GM23248 (cell line): ENCODE measurements at regions not wholly inside any gene's neighbourhood (a gene's known extent, or its start where the extent isn't known, plus 50 kb on each side); places are given as distances from the start of the nearest gene placed in this dataset.
A peak's percentile ranks its signal among the peaks of the same experiment; 100 is the strongest.
"Not testable (repeated sequence)": the region's sequence is repeated elsewhere in the genome, so short reads cannot be mapped to it uniquely, and the experiment has no call there.

Source experiments
- DNase-seq: peaks from one replicate; pipeline ENCODE4 v3.0.0-alpha.2; 2015
- H2AFZ ChIP-seq: fragments of 200-600 bp; sonication (generic); 2 replicates; pipeline ENCODE4 v1.6.1; 2016; ENCODE audit warnings: antibody characterized with exemption
- H3F3A ChIP-seq: fragments of 200-600 bp; sonication (generic); 2 replicates; pipeline ENCODE4 v1.6.1; 2016; ENCODE audit warnings: mild to moderate bottlenecking, antibody characterized with exemption, mixed run types; ENCODE audit not compliant: insufficient read depth
- H3K27ac ChIP-seq: fragments of 200-600 bp; sonication (generic); 2 replicates; pipeline ENCODE4 v1.5.1; 2016; ENCODE audit warnings: mild to moderate bottlenecking
- H3K27me3 ChIP-seq: fragments of 200-600 bp; sonication (generic); replicated peaks from 2 replicates; pipeline ENCODE4 v1.6.1; 2016; ENCODE audit warnings: mild to moderate bottlenecking; ENCODE audit not compliant: insufficient read depth
- H3K36me3 ChIP-seq: fragments of 200-600 bp; sonication (generic); 2 replicates; pipeline ENCODE4 v1.6.1; 2016; ENCODE audit warnings: low read depth, mild to moderate bottlenecking
- H3K4me1 ChIP-seq: fragments of 200-600 bp; sonication (generic); 2 replicates; pipeline ENCODE4 v1.6.1; 2016; ENCODE audit warnings: mild to moderate bottlenecking; ENCODE audit not compliant: insufficient read depth
- H3K4me2 ChIP-seq: fragments of 200-600 bp; sonication (generic); one replicate; pipeline ENCODE4 v1.6.1; 2016; ENCODE audit warnings: mild to moderate bottlenecking; ENCODE audit not compliant: unreplicated experiment
- H3K4me3 ChIP-seq: fragments of 200-600 bp; sonication (generic); 2 replicates; pipeline ENCODE4 v1.5.1; 2016; ENCODE audit warnings: mild to moderate bottlenecking
- H3K79me2 ChIP-seq: fragments of 200-600 bp; sonication (generic); 2 replicates; pipeline ENCODE4 v1.6.1; 2016; ENCODE audit warnings: mild to moderate bottlenecking; ENCODE audit not compliant: insufficient read depth
- H3K9ac ChIP-seq: fragments of 200-600 bp; sonication (generic); 2 replicates; pipeline ENCODE4 v1.6.1; 2016; ENCODE audit warnings: mild to moderate bottlenecking
- H3K9me2 ChIP-seq: fragments of 200-600 bp; sonication (generic); 2 replicates; pipeline ENCODE4 v1.6.1; 2016; ENCODE audit warnings: mixed run types, mild to moderate bottlenecking, moderate library complexity; ENCODE audit not compliant: insufficient read depth
- H3K9me3 ChIP-seq: fragments of 200-600 bp; sonication (generic); one replicate; pipeline ENCODE4 v1.6.1; 2017; ENCODE audit warnings: low read depth
- H4K20me1 ChIP-seq: fragments of 200-600 bp; sonication (generic); 2 replicates; pipeline ENCODE4 v1.6.0; 2016; ENCODE audit not compliant: insufficient read depth
- EZH2 ChIP-seq: fragments of 200-600 bp; sonication (generic); IDR thresholded peaks from 2 replicates; pipeline ENCODE4 v1.6.1; 2018; ENCODE audit warnings: antibody characterized with exemption, mild to moderate bottlenecking; ENCODE audit not compliant: insufficient read depth, poor library complexity, severe bottlenecking
- EZH2phosphoT487 ChIP-seq: fragments of 200-600 bp; sonication (generic); IDR thresholded peaks from 2 replicates; pipeline ENCODE4 v1.6.1; 2018; ENCODE audit warnings: antibody characterized with exemption, moderate library complexity, mild to moderate bottlenecking, low read depth; ENCODE audit not compliant: insufficient read depth
- WGBS, 2 experiments: methylation state at CpG; one replicate each; pipeline ENCODE4 v1.1.6; 2015 to 2017; ENCODE audit warnings: low lambda C conversion rate in 2 of 2, low coverage in 1 of 2; ENCODE audit errors: missing lambda C conversion rate in 2 of 2; 5-methylcytosine and 5-hydroxymethylcytosine counted together
- in situ Hi-C: fragments of 300-500 bp; cut with MboI; formaldehyde crosslinking; loops from 2 replicates; pipeline ENCODE4 v1.15.0; 2020

DNA sequence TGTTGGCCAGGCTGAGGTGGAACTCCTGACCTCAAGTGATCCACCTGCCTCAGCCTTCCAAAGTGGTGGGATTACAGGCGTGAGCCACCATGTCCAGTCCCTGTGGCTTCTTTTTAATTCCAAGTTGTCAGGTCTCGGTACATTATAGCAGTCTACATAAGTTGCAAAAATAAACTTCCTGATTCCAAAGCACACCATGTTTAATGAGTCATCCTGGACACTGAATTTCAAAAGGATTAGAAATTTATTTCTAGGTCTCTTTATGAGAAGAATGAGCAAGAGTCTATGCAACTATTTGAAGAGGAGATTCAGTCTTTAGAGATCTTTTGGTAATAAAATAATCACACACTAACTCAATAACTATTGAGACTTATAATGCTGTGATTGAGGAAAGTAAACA, 63.9 kb upstream of the MCHR2 start:
- no peak overlapping the region for H3K4me2 ChIP-seq
- no peak overlapping the region for H3K4me3 ChIP-seq

DNA sequence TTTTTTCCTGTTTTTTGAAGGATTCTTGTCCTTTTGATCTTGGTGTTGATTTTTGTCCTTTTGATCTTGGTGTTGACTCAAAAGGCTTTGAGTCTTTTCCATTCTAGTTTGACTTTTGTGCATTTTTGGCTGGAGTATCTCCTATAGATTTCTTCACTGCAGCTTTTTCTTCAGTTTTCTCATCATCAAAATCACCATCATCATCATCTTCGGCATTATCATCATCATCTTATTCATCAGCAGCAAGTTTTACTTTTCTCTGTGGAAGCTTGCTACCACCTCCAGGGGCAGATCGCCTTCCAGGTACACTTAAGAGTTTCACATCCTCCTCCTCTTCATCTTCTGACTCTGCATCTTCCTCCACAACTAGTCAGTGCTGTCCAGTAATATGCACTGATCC, 56.5 kb upstream of the MCHR2 start:
- Histone ChIP-seq H3K9me3 (no peaks in the 10 kb centered on the region), H3K9me2 (no peaks in the 10 kb centered on the region), H3K79me2 (no peaks in the 10 kb centered on the region), H3K27ac (no peak overlapping the region), H3K4me3 (no peak overlapping the region), H3K4me1 (no peaks in the 10 kb centered on the region), H3F3A (no peaks in the 10 kb centered on the region), H2AFZ (no peak overlapping the region), H3K9ac (no peak overlapping the region), H3K4me2 (no peak overlapping the region), H4K20me1 (no peaks in the 10 kb centered on the region), H3K27me3 (no peaks in the 10 kb centered on the region; the same call in 1 of the 2 replicates), H3K36me3 (no peaks in the 10 kb centered on the region)
- TF ChIP-seq EZH2phosphoT487 (no peak), EZH2 (no peak)
- WGBS, 2 experiments: 15 to 26% methylated on average over 2 of the region's 2 CpGs
- DNase-seq: no peak
- in situ Hi-C loops: no loop called here

More for the DNA sequence above, 63.9 kb upstream of the MCHR2 start:
- Histone ChIP-seq H3K27ac (no peak overlapping the region), H3F3A (no peaks in the 10 kb centered on the region), H3K4me1 (no peaks in the 10 kb centered on the region), H3K9ac (no peak overlapping the region), H3K9me3 (no peaks in the 10 kb centered on the region), H3K27me3 (no peaks in the 10 kb centered on the region), H3K9me2 (no peaks in the 10 kb centered on the region), H2AFZ (peak overlapping the region; percentile 21; the same call in 1 of the 2 replicates), H4K20me1 (no peaks in the 10 kb centered on the region), H3K79me2 (no peaks in the 10 kb centered on the region), H3K36me3 (no peaks in the 10 kb centered on the region)
- peak; percentile 37 for DNase-seq
- in situ Hi-C loops: no loop called here
- TF ChIP-seq EZH2phosphoT487 (no peak), EZH2 (no peak)
- WGBS, 2 experiments: 69 to 76% methylated on average over 2 of the region's 2 CpGs

DNA sequence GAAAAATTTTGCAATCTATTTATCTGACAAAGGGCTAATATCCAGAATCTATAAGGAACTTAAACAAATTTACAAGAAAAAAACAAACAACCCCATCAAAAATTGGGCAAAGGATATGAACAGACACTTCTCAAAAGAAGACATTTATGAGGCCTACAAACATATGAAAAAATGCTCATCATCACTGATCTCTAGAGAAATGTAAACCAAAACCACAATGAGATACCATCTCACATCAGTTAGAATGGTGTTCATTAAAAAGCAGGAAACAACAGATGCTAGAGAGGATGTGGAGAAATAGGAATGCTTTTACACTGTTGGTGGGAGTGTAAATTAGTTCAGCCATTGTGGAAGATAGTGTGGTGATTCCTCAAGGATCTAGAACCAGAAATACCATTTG, 49.9 kb upstream of the MCHR2 start:
- H3K9me2 ChIP-seq, H2AFZ ChIP-seq, H3K27ac ChIP-seq, H3K4me2 ChIP-seq, H4K20me1 ChIP-seq, H3K4me3 ChIP-seq, H3K9me3 ChIP-seq, H3K9ac ChIP-seq, DNase-seq, H3K79me2 ChIP-seq, H3F3A ChIP-seq, H3K27me3 ChIP-seq, H3K4me1 ChIP-seq, in situ Hi-C loops, H3K36me3 ChIP-seq: not testable (repeated sequence)
